ENCODE measurements at regions not wholly inside any gene's neighbourhood (a gene's known extent, or its start where the extent isn't known, plus 50 kb on each side); places are given as distances from the start of the nearest gene placed in this dataset.
A peak's percentile ranks its signal among the peaks of the same experiment; 100 is the strongest.

- no peak for DNase-seq (ENCODE audit: low read depth)
- TF ChIP-seq MYC (IDR thresholded peaks at IDR 0.05; ENCODE audit: low read depth, low read length): no peak
- TF ChIP-seq, protein P1, sequence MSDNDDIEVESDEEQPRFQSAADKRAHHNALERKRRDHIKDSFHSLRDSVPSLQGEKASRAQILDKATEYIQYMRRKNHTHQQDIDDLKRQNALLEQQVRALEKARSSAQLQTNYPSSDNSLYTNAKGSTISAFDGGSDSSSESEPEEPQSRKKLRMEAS (IDR thresholded peaks at IDR 0.05; ENCODE audit: low read depth, low read length): no peak
- no peak for TF ChIP-seq CTCF (IDR thresholded peaks at IDR 0.05; ENCODE audit: low read depth, low read length)
- TF ChIP-seq POLR2A (IDR thresholded peaks at IDR 0.05; ENCODE audit: extremely low read depth, insufficient read length): no peak
- no peak overlapping the region for H3K4me3 ChIP-seq (ENCODE audit: low read depth, low read length)
Observed at GRCh38 chr4:54152846-54153600, 53.1 kb downstream of the GSX2 start.

- H3K4me3 ChIP-seq (ENCODE audit: low read depth, low read length): no peak overlapping the region
- no peak for DNase-seq (ENCODE audit: low read depth)
- TF ChIP-seq MYC (IDR thresholded peaks at IDR 0.05; ENCODE audit: low read depth, low read length): no peak
- TF ChIP-seq, protein P1 (IDR thresholded peaks at IDR 0.05; ENCODE audit: low read depth, low read length): no peak
- TF ChIP-seq POLR2A (IDR thresholded peaks at IDR 0.05; ENCODE audit: extremely low read depth, insufficient read length): no peak
- TF ChIP-seq CTCF (IDR thresholded peaks at IDR 0.05; ENCODE audit: low read depth, low read length): no peak
Observed at GRCh38 chr4:54155936-54156335, 56.0 kb downstream of the GSX2 start.

DNA sequence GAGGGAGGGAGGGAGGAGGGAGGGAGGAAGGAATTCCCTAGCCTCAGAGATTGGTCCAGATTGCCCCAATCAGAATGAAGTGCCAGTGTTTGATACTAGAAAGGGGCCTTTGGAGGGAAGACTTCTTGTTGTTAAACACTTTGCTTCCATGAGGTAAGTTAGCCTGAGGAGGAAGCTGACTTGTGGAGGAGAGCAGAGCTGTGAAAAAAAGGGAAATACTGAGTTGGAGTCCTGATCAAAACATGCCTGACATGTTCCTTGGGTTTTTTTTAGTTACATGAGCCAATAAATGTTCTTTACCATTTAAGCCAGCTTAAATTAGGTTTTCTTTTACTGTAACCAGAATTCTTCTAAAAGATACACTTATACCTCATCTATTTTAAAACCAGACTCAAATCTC lies 57.6 kb downstream of the GSX2 start:
- TF ChIP-seq POLR2A (IDR thresholded peaks at IDR 0.05; ENCODE audit: extremely low read depth, insufficient read length): no peak
- no peak for TF ChIP-seq MYC (IDR thresholded peaks at IDR 0.05; ENCODE audit: low read depth, low read length)
- TF ChIP-seq, protein P1 (IDR thresholded peaks at IDR 0.05; ENCODE audit: low read depth, low read length): no peak
- H3K4me3 ChIP-seq (ENCODE audit: low read depth, low read length): no peak overlapping the region
- peak; percentile 14 for DNase-seq (ENCODE audit: low read depth)

DNA sequence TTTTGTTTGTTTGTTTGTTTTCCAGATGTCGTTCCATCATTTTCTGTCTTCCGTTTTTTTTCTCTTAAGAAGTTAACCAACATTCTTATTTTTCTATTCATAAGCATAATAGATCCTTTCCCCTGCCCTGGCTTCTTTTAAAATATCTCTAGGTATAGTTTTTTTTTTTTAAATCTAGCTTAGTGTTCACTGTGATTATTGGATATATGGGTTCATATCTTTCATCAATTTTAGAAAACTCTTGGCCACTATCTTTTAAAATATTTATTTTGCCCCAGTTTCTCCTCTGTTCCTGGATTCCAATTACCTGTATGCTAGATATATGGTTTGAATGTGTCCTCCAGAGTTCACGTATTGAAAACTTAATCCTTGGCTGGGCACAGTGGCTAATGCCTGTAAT lies 59.6 kb downstream of the GSX2 start:
- TF ChIP-seq, protein P1 (IDR thresholded peaks at IDR 0.05; ENCODE audit: low read depth, low read length): no peak
- no peak for TF ChIP-seq POLR2A (IDR thresholded peaks at IDR 0.05; ENCODE audit: extremely low read depth, insufficient read length)
- TF ChIP-seq MYC (IDR thresholded peaks at IDR 0.05; ENCODE audit: low read depth, low read length): no peak
- TF ChIP-seq CTCF (IDR thresholded peaks at IDR 0.05; ENCODE audit: low read depth, low read length): no peak
- no peak overlapping the region for H3K4me3 ChIP-seq (ENCODE audit: low read depth, low read length)
- no peak for DNase-seq (ENCODE audit: low read depth)

- TF ChIP-seq POLR2A (IDR thresholded peaks at IDR 0.05; ENCODE audit: extremely low read depth, insufficient read length) (no peak), MYC (IDR thresholded peaks at IDR 0.05; ENCODE audit: low read depth, low read length) (no peak), CTCF (IDR thresholded peaks at IDR 0.05; ENCODE audit: low read depth, low read length) (no peak)
- TF ChIP-seq, protein P1 (IDR thresholded peaks at IDR 0.05; ENCODE audit: low read depth, low read length): no peak
- no peak overlapping the region for H3K4me3 ChIP-seq (ENCODE audit: low read depth, low read length)
- DNase-seq (ENCODE audit: low read depth): no peak
Observed at GRCh38 chr4:54165011-54165410, 64.1 kb upstream of the PDGFRA start.

- TF ChIP-seq POLR2A (IDR thresholded peaks at IDR 0.05; ENCODE audit: extremely low read depth, insufficient read length): no peak
- TF ChIP-seq, protein P1 (IDR thresholded peaks at IDR 0.05; ENCODE audit: low read depth, low read length): no peak
- TF ChIP-seq CTCF (IDR thresholded peaks at IDR 0.05; ENCODE audit: low read depth, low read length): no peak
- TF ChIP-seq MYC (IDR thresholded peaks at IDR 0.05; ENCODE audit: low read depth, low read length): no peak
- no peak for DNase-seq (ENCODE audit: low read depth)
- H3K4me3 ChIP-seq (ENCODE audit: low read depth, low read length): no peak overlapping the region
Observed at GRCh38 chr4:54165438-54165837, 63.7 kb upstream of the PDGFRA start.

Measured in NB4 (cell line).